Tongue (tissue), 1 donor: ENCODE measurements at regions not wholly inside any gene's neighbourhood (a gene's known extent, or its start where the extent isn't known, plus 50 kb on each side); places are given as distances from the start of the nearest gene placed in this dataset.

Experiments
- DNase-seq: peaks from one replicate; pipeline ENCODE4 v3.0.0-alpha.2; 2015

- DNase-seq: no peak
Measured at GRCh38 chrX:69277369-69277990, 112.2 kb upstream of the PJA1 start.

- no peak for DNase-seq
Measured at GRCh38 chrX:69268611-69269010, 103.4 kb upstream of the PJA1 start.

- DNase-seq: no peak
Measured at GRCh38 chrX:69264158-69264581, 98.9 kb upstream of the PJA1 start.

- DNase-seq: no peak
Measured at GRCh38 chrX:69263251-69263820, 98.1 kb upstream of the PJA1 start.

- DNase-seq: no peak
Measured at GRCh38 chrX:69262036-69262936, 97.0 kb upstream of the PJA1 start.

- no peak for DNase-seq
Measured at GRCh38 chrX:69260169-69260568, 94.9 kb upstream of the PJA1 start.

GRCh38 chrX:69258893-69259292 lies 93.6 kb upstream of the PJA1 start:
- DNase-seq: no peak

GRCh38 chrX:69257499-69258127 lies 92.4 kb upstream of the PJA1 start:
- DNase-seq: no peak

GRCh38 chrX:69256291-69256565 lies 91.0 kb upstream of the PJA1 start:
- no peak for DNase-seq

GRCh38 chrX:69255441-69256290 lies 90.4 kb upstream of the PJA1 start:
- DNase-seq: no peak

GRCh38 chrX:69253821-69254220 lies 88.6 kb upstream of the PJA1 start:
- no peak for DNase-seq

GRCh38 chrX:69243276-69243675 lies 78.0 kb upstream of the PJA1 start:
- DNase-seq: no peak

- DNase-seq: no peak
Measured at GRCh38 chrX:69238887-69239231, 73.6 kb upstream of the PJA1 start.

GRCh38 chrX:69238114-69238886 lies 73.0 kb upstream of the PJA1 start:
- DNase-seq: peak; percentile 86

GRCh38 chrX:69237236-69237635 lies 72.0 kb upstream of the PJA1 start:
- no peak for DNase-seq

GRCh38 chrX:69236641-69237040 lies 71.4 kb upstream of the PJA1 start:
- DNase-seq: no peak

GRCh38 chrX:69234624-69235023 lies 69.4 kb upstream of the PJA1 start:
- no peak for DNase-seq

- DNase-seq: no peak
Measured at GRCh38 chrX:69232945-69233344, 67.7 kb upstream of the PJA1 start.

GRCh38 chrX:69231903-69232302 lies 66.7 kb upstream of the PJA1 start:
- DNase-seq: no peak

GRCh38 chrX:69229436-69229835 lies 64.2 kb upstream of the PJA1 start:
- DNase-seq: no peak

- no peak for DNase-seq
Measured at GRCh38 chrX:69228732-69229131, 63.5 kb upstream of the PJA1 start.
